ENCODE measurements at regions not wholly inside any gene's neighbourhood (a gene's known extent, or its start where the extent isn't known, plus 50 kb on each side); places are given as distances from the start of the nearest gene placed in this dataset.
"Not testable (repeated sequence)": the region's sequence is repeated elsewhere in the genome, so short reads cannot be mapped to it uniquely, and the experiment has no call there.

- DNase-seq (ENCODE audit: low spot score): no peak
These were observed 1250.6 kb downstream of the EFNA5 start for GRCh38 chr5:106420102-106420501.

GRCh38 chr5:106418196-106418595, 1252.5 kb downstream of the EFNA5 start:
- no peak for DNase-seq (ENCODE audit: low spot score)

DNA sequence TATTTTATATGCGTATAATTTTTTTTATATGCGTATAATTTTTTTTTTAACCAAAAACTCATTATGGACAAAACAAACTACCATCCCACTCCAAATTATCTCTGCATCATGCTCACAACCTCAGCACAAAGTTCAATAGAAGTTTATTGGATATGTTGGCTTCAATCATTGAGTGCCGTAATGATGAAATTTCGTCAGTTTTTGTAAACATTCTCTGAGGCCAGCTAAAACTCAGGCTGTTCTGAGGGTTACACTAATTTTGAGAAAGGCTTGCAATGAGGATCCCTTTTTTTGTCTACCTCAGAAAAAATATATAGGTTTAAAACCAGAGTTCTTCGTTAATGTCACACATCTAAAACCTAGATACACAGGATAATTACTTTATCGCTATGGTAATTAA, 1253.2 kb downstream of the EFNA5 start:
- no peak for DNase-seq (ENCODE audit: low spot score)

DNA sequence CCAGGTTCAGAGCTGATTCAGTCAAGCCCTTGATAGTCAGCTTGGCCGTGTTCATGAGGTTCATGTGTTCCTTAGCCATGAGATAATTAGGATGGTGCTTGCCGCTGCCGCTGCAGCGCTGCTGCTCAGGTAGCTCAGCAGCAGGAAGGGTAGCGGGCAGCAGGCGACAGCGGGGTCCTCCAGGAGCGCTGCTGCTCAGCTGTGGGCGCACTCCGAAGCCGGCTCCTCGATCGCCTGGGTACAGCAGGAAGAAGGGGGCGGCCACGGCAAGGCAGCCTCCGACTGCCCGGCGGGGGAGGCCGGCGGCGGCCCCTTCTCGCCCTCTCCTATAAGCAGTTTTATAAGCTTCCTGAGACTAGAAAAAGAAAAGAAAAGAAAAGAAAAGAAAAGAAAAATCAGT, 1253.6 kb downstream of the EFNA5 start:
- no peak for DNase-seq (ENCODE audit: low spot score)

DNA sequence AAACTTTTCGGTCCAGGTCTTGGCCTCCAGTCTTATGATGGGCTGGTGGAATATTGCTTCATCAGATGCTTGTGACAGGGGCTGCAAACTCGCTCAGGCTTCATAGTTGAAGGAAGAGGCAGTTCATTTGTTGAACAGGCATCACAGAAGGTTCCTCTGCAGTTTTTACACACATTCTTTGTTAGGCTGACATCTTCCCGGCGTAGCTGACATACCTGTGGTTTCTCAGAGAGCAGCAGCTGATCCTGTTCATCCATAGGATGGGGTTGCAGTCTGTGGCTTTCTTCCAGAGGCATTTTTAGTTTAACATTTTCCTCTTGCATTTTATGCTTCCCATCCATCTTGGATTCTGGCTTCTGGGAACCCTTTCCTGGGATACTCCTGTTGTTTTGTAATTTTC, 1255.2 kb downstream of the EFNA5 start:
- DNase-seq (ENCODE audit: low spot score): peak; percentile 77

DNA sequence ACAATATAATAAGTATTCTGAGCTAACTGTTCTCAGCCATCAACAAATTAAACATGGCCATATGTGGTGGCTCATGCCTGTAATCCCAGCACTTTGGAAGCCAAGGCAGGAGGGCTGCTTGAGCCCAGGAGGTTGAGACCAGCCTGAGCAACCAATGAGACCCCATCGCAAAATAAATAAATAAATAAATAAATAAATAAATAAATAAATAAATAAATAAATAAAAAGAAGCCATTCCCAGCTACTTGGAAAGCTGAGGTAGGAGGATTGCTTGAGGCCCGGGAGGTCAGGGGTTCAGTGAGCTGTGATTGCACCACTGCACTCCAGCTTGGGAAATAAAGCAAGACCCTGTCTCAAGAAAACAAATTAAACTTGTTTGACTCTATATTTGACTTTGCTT, 1256.4 kb downstream of the EFNA5 start:
- DNase-seq (ENCODE audit: low spot score): no peak

DNA sequence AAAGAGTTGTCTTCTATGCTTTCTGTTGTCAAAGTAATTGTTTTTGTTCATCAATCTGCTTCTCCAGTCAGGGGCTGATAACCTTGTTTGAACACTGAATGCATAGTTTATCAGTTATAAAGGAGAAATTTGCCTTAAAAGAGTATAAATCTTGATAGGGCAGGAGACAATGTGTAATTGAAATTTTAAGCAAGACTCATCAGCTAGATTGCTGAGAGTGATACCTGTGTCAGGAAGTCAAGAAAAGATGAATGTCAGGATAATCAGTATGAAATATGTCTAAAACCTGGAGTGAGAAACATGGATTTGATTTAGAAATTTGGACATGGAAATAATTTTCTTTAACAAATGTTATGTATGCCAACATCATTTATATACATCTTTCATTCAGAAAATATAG, 1258.1 kb downstream of the EFNA5 start:
- DNase-seq (ENCODE audit: low spot score): no peak

DNA sequence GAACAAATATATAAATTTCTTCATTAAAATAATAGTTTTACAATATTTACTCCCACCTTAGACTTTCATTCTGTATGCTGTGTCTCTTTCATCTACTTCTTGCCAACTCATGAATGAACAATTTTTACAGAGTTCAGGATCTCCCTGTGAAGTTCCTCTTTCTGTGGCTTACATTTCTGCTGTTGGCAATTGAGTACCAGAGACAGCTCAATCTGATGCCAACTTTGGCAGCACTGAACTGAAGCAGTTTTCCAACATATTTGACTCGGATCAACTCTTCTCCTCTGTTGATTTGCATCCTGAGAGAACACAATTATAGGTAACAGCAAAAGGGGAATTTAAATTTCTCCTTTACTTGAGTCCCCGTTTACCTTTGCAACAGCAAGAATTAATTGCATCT, 1262.2 kb downstream of the EFNA5 start:
- no peak for DNase-seq (ENCODE audit: low spot score)

GRCh38 chr5:106408141-106408540, 1262.6 kb downstream of the EFNA5 start:
- DNase-seq (ENCODE audit: low spot score): no peak

DNA sequence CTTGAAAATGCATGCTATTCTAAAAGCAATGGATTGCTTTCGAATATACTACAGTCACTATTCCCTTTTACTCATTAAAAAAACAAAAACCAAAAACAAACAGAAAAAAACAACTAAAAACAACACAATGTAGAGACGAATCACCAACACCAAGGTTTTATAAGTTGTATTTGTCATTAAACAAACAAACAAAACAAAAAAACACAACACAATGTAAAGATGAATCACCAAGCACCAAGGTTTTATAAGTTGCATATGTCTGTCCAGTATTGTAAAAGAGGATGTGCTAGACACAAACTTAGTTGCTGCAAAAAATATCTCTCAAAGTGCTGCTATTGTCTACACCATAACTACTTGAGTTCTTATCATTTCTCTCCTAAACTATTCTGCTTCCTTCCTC, 1269.2 kb downstream of the EFNA5 start:
- no peak for DNase-seq (ENCODE audit: low spot score)

DNA sequence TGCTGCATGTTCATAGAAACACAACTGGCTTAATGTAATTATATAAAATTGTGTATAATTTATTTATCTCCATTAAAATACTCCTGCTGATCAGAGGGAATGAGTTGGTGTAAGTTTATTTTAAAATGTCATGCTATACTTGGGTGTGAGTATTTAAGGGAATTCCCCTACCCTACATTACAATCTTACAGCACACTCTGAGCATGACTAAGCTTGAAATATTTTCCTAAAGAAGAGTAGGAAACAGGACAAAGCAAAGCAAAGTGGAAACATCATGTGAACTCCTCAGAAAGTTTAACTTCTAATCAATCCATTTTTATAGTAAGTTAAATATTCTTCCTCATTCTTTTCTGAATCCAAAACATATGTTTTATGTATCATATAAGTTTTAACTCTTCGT, 1271.3 kb downstream of the EFNA5 start:
- peak; percentile 10 for DNase-seq (ENCODE audit: low spot score)

- DNase-seq (ENCODE audit: low spot score): peak; percentile 77
These were observed 1273.0 kb downstream of the EFNA5 start for GRCh38 chr5:106397700-106398099.

DNA sequence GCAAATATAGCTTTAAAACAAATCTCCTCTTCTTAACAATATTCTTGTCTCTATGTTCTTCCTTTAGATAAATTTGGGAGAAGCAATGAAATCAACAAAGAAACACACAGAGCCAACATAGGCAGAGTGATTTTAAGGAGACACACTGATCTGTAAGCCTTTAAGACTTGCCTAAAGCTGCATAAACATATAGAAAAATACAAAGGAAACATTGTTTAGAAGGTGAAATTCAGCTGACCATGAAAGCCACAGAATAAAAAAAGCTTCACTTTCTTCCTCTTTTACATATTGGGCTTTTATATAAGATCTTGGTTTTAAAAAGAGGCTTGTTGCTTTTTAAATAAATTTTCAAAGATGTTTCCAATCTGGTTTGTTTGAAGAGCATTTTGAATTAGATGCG, 1277.5 kb downstream of the EFNA5 start:
- DNase-seq (ENCODE audit: low spot score): no peak

DNA sequence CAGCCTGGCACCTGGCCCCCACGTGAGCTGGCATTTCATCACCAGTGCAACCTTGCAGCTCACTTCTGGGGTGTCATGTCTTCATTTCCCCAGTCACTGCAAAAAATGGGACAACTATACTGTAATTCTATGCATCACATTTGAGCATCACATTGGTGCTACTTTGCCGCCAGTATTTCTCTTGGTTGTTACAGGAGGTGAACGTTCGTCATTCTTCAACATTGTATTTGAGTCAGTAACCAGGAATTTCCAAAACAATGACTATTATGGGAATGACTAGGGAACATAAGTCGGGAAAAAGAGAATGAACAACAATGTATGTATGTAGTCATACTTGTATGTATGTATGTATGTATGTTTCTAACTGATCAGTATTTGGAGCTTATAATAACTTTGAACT, 1278.0 kb downstream of the EFNA5 start:
- DNase-seq (ENCODE audit: low spot score): no peak

DNA sequence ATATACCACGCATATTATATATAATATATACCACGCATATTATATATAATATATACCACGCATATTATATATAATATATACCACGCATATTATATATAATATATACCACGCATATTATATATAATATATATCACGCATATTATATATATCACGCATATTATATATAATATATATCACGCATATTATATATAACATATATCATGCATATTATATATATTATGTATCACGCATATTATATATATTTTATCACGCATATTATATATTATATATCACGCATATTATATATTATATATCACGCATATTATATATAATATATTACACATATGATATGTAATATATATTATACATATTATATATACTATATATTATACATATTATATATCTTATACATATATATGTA, 1283.0 kb downstream of the EFNA5 start:
- DNase-seq (ENCODE audit: low spot score): not testable (repeated sequence)

- DNase-seq (ENCODE audit: low spot score): no peak
These were observed 1284.5 kb downstream of the EFNA5 start for GRCh38 chr5:106386287-106386686.

- peak; percentile 63 for DNase-seq (ENCODE audit: low spot score)
These were observed 1290.0 kb downstream of the EFNA5 start for GRCh38 chr5:106380736-106381135.

DNA sequence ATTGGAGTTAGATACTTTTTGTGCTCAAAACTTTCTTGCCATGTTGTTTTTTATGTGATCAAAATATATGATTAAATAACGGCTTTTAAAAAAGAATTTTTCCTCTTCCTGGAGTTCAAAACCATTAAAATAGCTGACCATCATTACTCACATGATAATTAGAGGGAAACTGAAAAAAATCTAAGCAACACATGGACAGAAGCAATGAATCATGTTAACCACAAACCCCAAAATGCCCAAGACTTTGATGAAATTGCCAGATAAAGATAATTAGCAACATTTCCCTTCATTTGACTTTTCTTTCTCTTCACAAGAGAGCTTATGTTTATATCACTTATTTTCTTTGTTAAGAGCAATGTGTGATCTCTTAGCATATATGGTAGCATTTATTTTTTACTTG, 1294.2 kb downstream of the EFNA5 start:
- peak; percentile 33 for DNase-seq (ENCODE audit: low spot score)

DNA sequence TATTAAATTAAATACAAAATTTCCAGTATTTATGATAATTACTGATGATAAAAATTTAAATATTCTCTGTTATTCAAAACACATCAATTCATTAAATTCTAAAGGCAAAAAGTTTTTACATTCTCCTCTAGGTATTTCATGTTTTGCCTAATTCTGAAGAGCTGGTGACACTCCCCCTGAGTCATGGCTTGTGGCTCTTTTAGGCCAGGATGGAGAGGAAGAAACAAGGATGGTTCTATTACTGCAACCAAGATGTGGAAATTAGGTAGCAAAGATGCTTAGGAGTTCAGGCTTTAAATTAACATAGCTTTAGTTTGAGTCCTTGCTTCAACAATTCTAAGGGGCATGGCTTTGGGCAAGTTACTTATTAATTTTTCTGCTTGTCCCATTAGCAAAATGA, 1295.8 kb downstream of the EFNA5 start:
- DNase-seq (ENCODE audit: low spot score): peak; percentile 19

- DNase-seq (ENCODE audit: low spot score): no peak
These were observed 1302.7 kb downstream of the EFNA5 start for GRCh38 chr5:106368021-106368420.

- no peak for DNase-seq (ENCODE audit: low spot score)
These were observed 1303.5 kb downstream of the EFNA5 start for GRCh38 chr5:106367281-106367680.

- DNase-seq (ENCODE audit: low spot score): no peak
These were observed 1307.2 kb downstream of the EFNA5 start for GRCh38 chr5:106363578-106363977.

GRCh38 chr5:106361905-106362304, 1308.8 kb downstream of the EFNA5 start:
- no peak for DNase-seq (ENCODE audit: low spot score)

DNA sequence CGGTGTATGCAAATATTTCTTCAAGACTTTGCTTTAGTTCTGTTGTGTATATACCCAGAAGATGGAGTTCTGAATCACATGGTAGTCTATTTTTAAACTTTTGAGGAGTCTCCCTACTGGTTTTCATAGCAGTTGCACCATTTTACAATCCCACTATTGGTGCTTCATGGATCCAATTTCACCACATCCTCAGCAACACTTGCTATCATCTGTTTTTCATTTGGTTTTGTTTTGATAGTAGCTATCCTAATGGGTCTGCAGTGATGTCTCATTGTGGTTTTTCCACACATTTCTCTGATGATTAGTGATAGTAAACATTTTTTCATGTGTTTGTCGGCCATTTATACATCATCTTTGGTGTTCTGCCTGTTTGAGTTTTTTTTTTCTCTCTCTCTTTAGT, 1339.3 kb downstream of the EFNA5 start:
- peak; percentile 68 for DNase-seq (ENCODE audit: low spot score)

- no peak for DNase-seq (ENCODE audit: low spot score)
These were observed 1346.4 kb downstream of the EFNA5 start for GRCh38 chr5:106324356-106324755.

Measured in AG08395 (cell line).